HTR-8/SVneo (cell line): ENCODE measurements at regions not wholly inside any gene's neighbourhood (a gene's known extent, or its start where the extent isn't known, plus 50 kb on each side); places are given as distances from the start of the nearest gene placed in this dataset.
"Not testable (repeated sequence)": the region's sequence is repeated elsewhere in the genome, so short reads cannot be mapped to it uniquely, and the experiment has no call there.

Experiments
- DNase-seq: peaks from one replicate; pipeline ENCODE4 v3.0.0; 2011; ENCODE audit warnings: low spot score, mixed read lengths; ENCODE audit not compliant: insufficient read length
- FAIRE-seq: peaks from 2 replicates; lab custom pipeline; 2011; peaks lifted over from hg19 to GRCh38; lab: Jason Lieb, UNC

DNA sequence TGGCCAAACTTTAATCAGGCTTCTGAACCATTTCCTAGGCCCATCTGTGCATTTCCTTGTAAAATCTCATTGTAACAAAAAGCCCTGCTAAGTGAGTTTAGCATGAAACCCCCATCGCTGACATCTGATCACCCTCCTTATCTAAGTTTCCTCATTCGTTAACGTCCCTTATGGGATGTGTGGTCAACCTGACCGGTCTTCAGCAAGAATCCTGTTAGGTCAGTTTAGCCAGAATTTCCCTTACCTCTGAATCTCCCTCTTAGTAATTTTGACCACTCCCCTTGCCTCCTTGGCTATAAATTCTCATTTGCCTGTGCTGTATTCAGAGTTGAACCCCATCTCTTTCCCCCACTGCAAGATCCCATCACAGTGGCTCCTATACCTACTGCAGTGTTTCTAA is 239.3 kb downstream of the RMST start:
- DNase-seq (no peak), FAIRE-seq (no peak)

DNA sequence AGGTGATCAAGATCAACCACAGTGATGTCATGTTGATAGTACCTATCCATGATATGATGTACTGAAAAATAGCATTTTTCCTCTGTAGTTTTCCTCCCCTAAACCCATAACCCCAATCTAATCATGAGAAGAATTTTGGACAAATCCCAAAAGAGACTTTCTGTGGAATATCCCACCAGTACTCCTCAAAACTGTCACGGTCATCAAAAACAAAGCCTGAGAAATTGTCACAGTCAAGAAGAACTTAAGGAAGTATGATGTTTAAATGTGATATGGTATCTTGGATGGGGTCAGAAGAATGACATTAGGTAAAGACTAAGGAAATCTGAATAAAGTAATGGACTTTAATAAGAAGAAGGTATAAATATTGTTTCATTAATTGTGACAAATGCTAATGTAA is 248.8 kb downstream of the RMST start:
- DNase-seq (no peak), FAIRE-seq (no peak)

DNA sequence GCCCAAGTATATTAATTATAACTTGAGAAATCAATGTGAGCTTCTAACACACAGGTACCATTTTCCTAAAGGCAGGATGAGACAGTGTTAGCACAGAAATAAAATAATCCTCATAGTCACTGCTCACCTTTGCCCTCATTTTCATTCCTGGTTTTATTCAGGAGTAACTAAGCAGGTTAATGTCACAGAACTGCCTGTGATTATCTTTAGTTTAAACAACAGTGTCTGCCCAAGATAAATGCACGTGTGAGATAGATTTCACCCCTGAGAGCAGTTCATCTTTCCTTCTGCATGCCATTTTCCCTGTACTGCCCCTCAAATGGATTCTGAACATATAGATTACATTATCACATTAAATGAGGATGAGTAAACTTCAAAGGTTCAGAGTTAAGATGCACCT is 250.7 kb downstream of the RMST start:
- FAIRE-seq (no peak), DNase-seq (no peak)

DNA sequence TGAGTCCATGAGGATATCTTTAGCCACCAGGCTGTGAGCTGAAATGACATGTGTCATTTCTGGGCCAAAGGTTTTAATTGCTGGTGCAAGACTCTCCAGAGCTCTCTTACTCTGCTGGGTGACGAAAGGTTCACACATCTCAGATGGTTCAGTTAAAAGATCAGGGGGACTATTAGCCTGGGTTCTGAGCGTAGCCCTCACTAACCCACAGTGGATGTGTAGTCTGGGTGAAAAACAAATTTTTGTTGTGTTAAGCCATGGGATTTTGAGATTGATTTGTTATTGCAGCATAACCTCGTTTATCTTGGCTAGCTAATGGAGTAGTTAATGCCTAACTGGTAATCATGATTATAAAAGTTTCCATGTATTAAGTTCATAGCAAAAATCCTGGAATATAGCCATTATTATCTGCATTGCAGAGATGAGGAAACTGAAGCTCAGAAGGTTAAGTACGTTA is 251.5 kb downstream of the RMST start:
- no peak for FAIRE-seq
- no peak for DNase-seq

DNA sequence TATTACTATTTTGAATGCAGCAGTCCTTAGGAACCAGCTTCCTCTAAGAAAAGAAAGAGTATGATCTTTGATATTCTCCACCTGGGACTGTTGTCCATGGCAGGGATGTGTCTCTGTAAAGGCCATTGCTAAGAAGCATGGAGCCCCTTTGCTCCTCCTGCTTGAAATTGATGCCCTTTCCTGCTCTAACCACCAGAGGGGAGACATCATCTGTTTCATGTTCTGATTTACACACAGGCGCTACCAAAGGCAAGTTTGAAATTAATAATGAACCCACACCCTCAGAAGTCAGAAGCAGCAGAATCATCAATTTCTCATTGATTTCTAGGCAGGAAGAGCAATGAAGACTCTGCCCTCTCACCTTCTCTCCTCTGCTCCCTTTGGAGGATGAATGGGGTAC is 253.8 kb downstream of the RMST start:
- peak; percentile 3 for DNase-seq
- no peak for FAIRE-seq

DNA sequence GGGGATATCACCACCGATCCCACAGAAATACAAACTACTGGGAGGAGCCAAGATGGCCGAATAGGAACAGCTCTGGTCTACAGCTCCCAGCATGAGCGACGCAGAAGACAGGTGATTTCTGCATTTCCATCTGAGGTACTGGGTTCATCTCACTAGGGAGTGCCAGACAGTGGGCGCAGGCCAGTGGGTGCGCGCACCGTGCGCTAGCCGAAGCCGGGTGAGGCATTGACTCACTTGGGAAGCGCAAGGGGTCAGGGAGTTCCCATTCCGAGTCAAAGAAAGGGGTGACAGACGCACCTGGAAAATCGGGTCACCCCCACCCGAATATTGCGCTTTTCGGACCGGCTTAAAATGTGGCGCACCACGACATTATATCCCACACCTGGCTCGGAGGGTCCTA is 261.2 kb downstream of the RMST start:
- FAIRE-seq, DNase-seq: not testable (repeated sequence)

DNA sequence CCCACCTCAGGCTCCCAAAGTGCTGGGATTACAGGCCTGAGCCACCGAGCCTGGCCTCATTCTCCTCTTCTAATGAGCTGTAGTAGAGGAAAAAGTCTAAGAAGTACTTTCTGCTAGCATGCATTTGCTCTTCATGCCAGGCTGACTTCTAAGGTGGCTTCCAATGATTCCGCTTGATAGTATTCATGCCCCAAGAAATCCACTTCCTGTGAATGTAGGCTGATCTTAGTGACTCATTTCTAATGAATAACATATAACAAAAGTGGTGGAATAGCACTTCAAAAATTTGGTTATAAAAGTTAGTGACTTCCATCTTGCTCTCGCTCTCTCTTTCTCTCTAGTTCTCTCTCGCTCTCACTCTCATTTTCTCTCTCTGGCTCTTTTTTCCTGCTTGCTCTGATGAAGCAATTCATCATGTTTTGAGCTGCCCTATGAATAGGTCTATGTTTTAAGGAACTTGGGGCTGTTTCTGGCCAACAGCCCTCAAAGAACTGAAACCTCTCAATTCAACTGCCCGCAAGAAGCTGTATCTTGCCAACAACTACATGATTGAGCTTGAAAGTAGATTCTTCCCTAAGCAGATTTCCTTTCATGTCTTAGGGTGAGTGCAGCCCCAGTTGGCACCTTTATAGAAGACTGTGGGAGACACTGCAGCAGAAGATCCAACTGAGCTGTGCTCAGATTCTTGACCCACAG is 282.9 kb downstream of the RMST start:
- no peak for DNase-seq
- no peak for FAIRE-seq

DNA sequence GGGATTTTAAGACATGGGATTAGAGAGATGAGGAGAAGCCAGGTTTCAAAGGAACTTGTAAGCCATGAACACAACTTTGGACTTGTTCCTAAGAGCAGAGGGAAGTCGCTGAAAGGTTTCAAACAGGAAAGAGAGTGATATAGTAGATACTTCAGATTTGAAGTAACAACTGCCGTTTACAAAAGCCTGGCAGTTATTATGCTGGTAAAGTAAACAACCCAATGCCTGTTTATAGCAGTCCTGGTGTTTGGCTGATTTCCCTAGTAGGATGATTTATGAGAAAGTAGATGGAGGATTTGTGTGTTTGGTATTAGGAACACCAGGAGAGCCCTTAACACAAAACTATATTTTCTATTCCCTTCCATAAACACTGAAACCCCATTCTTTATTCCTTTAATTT is 285.7 kb downstream of the RMST start:
- DNase-seq: no peak
- FAIRE-seq: no peak

DNA sequence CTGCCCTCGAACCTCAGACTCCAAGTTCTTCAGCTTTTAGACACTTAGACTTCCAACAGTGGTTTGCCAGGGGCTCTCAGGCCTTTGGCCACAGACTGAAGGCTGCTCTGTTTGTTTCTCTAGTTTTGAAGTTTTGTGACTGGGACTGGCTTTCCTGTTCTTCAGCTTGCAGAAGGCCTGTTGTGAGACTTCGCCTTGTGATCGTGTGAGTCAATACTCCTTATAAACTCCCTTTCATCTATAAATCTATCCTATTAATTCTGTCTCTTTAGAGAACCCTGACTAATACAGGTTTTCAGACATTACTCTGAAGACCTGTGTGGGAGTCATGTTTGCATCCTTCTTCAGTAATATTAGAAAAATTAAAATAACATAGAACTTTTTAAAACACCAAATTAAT is 289.1 kb downstream of the RMST start:
- DNase-seq (no peak), FAIRE-seq (no peak)

DNA sequence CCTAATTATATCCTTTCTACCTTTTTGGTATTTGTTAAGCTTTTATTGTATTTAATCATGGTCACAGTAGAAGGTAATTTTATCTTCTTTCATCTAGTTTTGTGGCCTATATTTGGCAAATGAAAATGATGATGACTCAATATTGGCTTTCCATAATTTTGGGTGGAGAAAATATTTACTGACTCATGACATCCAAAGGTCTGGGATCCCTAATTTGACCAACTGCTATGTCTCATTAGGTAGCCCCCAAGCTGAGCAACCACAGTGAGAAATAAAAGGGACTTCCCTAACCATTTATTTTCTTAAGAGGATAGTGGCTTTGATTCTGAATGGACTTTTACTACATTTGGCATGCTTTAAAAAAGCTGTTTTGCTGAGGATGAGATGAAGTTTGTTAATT is 289.5 kb downstream of the RMST start:
- no peak for FAIRE-seq
- DNase-seq: no peak

DNA sequence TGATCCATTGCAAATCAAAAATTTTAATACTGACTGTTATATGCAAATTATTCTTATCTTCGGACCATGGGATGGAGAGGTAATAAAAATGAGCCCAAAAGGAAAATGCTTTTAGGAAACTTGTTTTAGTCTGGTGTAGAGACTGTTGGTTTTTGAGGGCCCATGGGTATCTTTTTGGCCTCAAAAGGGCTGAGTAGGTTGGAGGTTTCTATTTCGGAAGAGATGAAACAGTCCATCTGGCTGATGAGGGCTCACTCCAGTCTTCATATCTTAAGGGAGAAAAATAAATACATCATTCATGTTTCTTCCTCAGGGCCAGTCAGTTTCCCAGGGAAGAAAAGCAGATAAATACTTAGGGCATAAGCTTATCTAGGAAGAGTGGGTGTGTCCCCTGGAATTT is 290.7 kb downstream of the RMST start:
- FAIRE-seq (no peak), DNase-seq (no peak)

DNA sequence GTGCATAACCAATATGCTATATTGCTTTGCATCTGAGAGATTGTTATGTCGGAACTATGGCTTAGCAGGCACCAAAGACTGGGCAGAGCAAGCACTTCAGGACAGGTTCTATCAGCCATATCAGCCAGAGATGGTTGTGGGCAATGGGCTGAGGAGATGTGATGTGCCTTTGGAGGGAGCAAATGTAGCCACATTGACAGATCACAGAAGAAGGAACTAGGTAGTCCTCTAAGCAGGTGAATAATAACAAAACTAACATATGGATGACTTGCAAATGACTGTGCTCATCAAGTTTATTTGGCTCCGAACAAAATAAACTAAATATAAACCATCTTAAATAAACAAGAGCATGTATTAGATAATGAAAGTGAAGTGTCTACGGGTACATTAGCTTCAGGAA is 291.7 kb downstream of the RMST start:
- FAIRE-seq (no peak), DNase-seq (no peak)

DNA sequence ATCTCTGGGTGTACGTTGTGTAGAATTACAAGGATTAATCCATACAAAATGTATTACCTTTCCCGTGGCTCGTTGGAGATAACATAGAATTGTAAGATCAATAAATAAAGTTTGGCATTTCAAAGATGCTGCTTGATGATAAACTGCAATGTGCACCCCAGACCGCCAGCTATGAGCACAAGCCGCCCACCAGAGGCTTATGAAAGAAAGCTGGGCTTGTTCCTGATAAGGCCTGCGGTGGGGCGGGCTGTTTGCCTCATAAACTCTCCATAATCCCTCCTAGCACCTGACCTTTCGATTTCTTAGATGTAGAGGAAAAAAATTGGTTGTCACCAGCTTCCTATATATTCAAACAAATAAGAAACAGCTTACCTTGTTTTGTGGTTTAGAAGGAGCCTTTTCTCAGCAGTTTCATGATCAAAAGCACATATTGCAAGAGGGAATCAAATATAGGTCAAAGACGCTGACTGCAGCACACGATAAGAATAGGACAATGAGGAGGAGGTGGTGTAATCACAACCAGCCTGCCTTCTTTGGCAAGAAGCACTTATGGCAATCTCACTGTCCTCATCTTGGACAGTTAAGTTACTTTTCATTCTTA is 293.6 kb downstream of the RMST start:
- DNase-seq: no peak
- FAIRE-seq: no peak

DNA sequence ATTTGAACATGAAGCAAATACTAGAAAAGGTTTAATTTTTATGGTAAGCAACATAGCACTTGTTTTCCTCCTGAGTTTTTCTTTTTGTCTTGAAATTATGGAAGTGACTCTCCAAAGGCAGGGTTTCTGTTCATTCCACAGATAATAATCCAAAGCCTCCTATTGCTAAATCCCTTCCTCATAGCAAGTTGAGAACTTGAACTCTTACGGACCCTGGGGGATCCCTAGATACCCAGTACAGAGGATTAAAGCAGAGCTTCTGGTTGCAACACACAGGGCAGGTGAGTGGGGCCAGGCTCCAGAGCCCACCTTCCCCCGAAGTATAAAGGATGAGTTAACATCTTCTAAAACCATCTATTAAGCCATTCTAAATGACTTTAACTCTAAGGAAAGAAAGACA is 294.1 kb downstream of the RMST start:
- DNase-seq: no peak
- FAIRE-seq: no peak

DNA sequence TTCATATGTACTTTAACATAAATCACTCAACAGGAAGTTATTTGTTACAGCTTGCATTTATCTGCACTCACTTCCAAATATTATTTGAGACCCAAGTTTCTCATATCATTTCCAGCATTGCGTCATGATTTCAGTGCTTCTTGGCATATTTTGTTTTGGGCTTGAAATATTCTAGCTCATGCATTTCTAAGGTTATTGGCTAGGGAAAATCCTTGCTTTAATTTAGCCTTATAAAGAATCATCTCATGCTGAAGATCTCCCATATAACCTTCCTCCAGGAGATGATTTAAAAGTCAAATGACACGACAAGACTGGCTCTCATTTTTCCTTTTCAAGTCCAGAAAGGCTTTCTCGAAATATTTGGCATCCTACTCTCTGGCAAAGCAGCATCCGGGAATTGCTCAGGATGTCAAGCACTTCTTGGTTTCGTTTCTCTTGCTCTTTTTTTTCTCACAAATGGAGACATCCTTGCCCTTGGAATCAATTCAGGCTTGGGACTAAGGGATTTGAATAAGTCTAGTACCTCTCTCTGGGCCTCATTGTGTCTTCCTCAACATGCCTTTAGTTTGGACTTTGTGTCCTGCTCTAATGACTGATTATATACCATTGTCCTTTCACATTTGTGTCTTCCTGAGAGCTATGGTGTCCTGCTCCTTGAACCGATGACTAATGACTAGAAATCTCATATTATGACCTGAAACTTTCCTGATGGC is 295.0 kb downstream of the RMST start:
- FAIRE-seq (no peak), DNase-seq (no peak)

DNA sequence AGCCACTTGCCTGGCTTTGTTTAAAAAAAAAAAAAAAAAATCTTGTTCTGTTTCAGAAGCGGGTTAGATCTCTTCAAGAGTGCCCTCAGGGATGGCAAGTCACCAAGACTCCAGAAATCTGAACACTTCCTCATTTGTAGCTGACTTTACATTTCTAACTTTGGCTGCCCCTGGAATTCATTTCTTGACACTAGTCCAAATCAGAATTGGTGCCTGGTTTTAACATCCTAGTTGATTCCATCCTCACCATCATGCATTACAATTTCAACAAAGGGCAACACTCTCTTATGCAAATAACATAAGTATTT is 295.5 kb downstream of the RMST start:
- FAIRE-seq (no peak), DNase-seq (no peak)

DNA sequence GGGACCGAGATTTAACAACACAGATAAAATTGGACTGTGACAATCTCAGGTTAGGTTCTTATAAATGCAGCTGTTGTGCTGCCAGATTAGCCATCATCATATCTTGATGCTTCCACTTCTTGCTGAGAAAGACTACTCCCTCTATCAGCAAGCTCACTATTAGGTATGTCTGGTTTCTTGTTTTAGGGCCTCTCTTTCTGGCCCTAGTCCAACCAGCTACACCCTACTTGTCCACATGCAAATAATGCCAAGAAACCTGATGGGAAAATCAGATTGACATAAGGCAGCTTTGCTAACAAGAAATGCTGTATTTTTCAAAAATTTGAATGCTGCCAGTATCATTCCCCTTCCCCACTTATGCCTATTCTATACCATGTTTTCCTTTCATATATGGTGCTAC is 296.0 kb downstream of the RMST start:
- no peak for FAIRE-seq
- DNase-seq: no peak

DNA sequence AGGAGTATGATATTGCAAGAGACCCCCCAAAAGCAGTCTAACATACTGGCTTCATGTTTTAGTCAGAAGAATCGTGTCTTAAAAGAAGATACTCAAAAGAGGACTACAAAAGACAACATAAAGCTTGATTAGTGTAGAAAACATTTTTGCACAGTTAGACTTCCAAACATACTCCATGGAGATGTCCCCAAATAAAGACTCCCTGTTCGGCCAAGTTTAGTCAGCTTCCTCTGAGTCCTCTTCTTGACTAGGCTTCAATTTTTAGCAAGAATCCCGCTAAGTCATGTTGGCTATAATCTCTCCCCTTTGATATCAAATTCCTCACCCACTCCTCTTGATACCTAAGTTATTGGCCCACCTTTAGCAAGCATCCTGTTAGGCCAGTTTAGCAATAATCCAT is 298.0 kb downstream of the RMST start:
- FAIRE-seq: no peak
- no peak for DNase-seq

DNA sequence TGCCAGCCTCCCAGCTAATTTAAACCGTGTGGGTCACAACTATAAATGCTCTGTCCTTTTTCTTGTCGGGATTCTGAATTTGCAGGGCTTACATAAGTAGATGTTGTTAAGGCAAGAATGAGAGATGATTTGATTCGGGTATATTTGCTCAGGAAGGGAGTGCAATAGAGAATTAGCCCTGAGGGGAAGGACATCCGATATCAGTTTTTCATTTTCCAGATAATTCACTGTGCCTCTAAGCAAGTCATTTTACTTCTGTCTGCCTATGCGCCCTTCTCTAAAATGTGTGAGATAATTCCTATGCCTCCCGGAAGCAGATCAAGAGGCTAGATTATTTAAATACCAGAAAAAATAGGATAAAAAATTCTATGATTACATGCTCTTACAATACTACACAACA is 300.5 kb downstream of the RMST start:
- no peak for DNase-seq
- FAIRE-seq: no peak

DNA sequence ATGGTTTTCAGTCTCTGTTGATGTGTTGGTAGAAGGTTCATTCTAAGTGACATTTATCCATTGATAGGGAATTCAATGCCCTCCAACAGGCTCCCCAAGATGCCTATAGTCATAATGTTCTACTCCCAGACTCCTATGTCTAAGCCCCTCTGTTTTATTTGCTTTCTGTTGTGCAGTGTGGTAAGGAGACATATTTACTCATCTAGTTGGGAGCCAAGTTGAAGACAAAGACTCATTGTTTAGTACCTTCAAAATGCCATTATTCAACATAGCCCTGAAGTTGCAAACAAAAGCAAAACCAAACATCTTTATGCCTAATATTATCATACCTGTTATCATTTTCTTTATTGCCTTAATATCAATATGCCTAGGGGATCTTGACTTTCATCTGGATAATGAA is 302.1 kb downstream of the RMST start:
- FAIRE-seq (no peak), DNase-seq (no peak)

DNA sequence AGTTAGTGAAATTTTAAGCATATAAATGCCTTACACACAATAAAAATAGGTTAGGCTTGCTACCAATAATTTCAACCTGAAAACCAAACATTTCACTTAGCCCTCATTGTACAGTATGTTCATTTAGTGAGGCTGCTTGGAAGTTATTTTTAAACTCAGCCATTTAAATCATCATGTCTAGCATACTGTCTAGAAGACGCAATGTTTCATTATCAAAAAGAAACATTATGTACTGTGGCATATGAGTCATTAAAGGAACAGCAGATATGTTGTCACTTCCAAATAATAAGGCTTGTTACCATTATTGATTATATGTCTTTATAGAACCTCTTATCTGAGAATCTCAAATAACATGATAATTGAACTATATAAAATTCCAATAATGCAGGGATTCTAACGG is 304.7 kb downstream of the RMST start:
- DNase-seq: no peak
- FAIRE-seq: no peak

DNA sequence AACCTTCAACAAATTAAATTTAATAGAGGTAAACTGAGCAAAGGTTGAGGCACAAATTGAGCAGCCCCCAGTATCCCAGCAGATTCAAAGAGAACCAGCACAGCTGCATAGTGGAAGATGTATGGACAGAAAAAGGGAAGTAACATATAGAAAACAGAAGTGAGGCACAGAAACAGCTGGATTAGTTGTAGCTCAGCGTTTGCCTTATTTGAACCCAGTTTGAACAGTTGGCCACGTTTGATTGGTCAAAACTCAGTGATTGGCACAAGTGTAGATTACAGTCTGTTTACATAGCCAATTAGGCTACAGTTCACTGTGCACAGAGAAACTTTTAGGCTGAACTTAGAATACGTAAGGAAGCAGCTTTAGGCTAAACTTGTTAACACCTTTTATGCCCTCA is 315.5 kb downstream of the RMST start:
- DNase-seq: no peak
- no peak for FAIRE-seq
